ENCODE measurements at regions not wholly inside any gene's neighbourhood (a gene's known extent, or its start where the extent isn't known, plus 50 kb on each side); places are given as distances from the start of the nearest gene placed in this dataset.

DNA sequence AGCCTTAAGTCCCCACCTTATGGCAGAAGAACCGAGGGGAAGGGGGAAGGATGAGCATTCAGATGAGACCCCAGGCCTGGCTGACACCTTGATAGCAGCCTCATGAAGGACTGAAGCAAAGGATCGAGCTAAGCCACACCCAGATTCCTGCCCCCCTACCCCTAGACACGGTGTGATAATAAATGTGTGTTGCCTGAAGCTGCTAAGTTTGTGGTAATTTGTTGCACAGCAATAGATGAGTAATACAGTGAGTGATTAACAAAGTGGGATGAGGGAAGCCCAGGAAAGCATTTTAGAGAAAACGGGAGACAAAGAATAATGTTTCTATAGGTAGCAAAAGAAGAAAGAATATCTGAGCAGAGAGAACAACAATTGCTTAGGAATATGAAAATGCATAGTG is 404.2 kb downstream of the MID1IP1 start:
- TF ChIP-seq JUND (IDR thresholded peaks at IDR 0.05) (no peak), FOXM1 (IDR thresholded peaks at IDR 0.05; ENCODE audit: low read depth) (no peak), NRF1 (IDR thresholded peaks at IDR 0.05; ENCODE audit: low read depth, low read length) (no peak), RAD21 (IDR thresholded peaks at IDR 0.05; ENCODE audit: low read length) (no peak), CHD2 (IDR thresholded peaks at IDR 0.05; ENCODE audit: low read length, partially characterized antibody) (no peak), NFIC (IDR thresholded peaks at IDR 0.05; ENCODE audit: borderline replicate concordance) (no peak), RCOR1 (IDR thresholded peaks at IDR 0.05; ENCODE audit: low read length) (no peak), SIN3A (IDR thresholded peaks at IDR 0.05; ENCODE audit: borderline replicate concordance, low read depth, low read length) (no peak), MEF2A (IDR thresholded peaks at IDR 0.05; ENCODE audit: borderline replicate concordance, low read depth) (no peak)
- TF ChIP-seq, protein P1, sequence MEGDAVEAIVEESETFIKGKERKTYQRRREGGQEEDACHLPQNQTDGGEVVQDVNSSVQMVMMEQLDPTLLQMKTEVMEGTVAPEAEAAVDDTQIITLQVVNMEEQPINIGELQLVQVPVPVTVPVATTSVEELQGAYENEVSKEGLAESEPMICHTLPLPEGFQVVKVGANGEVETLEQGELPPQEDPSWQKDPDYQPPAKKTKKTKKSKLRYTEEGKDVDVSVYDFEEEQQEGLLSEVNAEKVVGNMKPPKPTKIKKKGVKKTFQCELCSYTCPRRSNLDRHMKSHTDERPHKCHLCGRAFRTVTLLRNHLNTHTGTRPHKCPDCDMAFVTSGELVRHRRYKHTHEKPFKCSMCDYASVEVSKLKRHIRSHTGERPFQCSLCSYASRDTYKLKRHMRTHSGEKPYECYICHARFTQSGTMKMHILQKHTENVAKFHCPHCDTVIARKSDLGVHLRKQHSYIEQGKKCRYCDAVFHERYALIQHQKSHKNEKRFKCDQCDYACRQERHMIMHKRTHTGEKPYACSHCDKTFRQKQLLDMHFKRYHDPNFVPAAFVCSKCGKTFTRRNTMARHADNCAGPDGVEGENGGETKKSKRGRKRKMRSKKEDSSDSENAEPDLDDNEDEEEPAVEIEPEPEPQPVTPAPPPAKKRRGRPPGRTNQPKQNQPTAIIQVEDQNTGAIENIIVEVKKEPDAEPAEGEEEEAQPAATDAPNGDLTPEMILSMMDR (IDR thresholded peaks at IDR 0.05) = no peak
- TF ChIP-seq, protein P2, sequence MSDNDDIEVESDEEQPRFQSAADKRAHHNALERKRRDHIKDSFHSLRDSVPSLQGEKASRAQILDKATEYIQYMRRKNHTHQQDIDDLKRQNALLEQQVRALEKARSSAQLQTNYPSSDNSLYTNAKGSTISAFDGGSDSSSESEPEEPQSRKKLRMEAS (IDR thresholded peaks at IDR 0.05; ENCODE audit: low read depth) = no peak
- TF ChIP-seq, protein P3, sequence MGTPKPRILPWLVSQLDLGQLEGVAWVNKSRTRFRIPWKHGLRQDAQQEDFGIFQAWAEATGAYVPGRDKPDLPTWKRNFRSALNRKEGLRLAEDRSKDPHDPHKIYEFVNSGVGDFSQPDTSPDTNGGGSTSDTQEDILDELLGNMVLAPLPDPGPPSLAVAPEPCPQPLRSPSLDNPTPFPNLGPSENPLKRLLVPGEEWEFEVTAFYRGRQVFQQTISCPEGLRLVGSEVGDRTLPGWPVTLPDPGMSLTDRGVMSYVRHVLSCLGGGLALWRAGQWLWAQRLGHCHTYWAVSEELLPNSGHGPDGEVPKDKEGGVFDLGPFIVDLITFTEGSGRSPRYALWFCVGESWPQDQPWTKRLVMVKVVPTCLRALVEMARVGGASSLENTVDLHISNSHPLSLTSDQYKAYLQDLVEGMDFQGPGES (IDR thresholded peaks at IDR 0.05; ENCODE audit: low read depth, low read length) = no peak
- TF ChIP-seq, protein P4, sequence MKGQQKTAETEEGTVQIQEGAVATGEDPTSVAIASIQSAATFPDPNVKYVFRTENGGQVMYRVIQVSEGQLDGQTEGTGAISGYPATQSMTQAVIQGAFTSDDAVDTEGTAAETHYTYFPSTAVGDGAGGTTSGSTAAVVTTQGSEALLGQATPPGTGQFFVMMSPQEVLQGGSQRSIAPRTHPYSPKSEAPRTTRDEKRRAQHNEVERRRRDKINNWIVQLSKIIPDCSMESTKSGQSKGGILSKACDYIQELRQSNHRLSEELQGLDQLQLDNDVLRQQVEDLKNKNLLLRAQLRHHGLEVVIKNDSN (IDR thresholded peaks at IDR 0.05; ENCODE audit: borderline replicate concordance, low read depth) = no peak
